GM12878 (cell line): ENCODE measurements at regions not wholly inside any gene's neighbourhood (a gene's known extent, or its start where the extent isn't known, plus 50 kb on each side); places are given as distances from the start of the nearest gene placed in this dataset.

Experiments
- ATAC-seq: fragments of 200-7000 bp; cut with Tn5 transposase; 3 replicates; pipeline ENCODE4 v1.9.1; 2020; ENCODE audit warnings: mild to moderate bottlenecking, moderate library complexity
- BruUV-seq: library from RNA; stranded (reverse); fragments of 400-500 nt; replicated peaks from 2 replicates; lab custom pipeline; 2021; lab: Mats Ljungman, UMichigan
- CTCF ChIA-PET: fragments of 300-600 bp; sonication (Branson Sonifier 250); formaldehyde crosslinking; extraction: SDS; loops from one replicate; lab custom pipeline; 2021; ENCODE audit warnings: inconsistent platforms; lab: Yijun Ruan, JAX
- POLR2A ChIA-PET: fragments of 350-600 bp; formaldehyde crosslinking; extraction: SDS; loops from one replicate; lab custom pipeline; 2021; ENCODE audit warnings: inconsistent platforms; lab: Charles Lee
- RAD21 ChIA-PET: fragments of 300-600 bp; sonication (Branson Sonifier 250); formaldehyde crosslinking; loops from one replicate; lab custom pipeline; 2023; ENCODE audit warnings: antibody characterized with exemption; ENCODE audit not compliant: unreplicated experiment; lab: Charles Lee
- SMC1A ChIA-PET: fragments of 300-600 bp; sonication (Branson Sonifier 250); formaldehyde crosslinking; loops from one replicate; lab custom pipeline; 2023; ENCODE audit not compliant: unreplicated experiment, uncharacterized antibody; lab: Charles Lee
- DNase-seq: peaks from one replicate; pipeline ENCODE4 v3.0.0-alpha.2; 2011; ENCODE audit warnings: low read depth, low spot score
- FAIRE-seq: peaks from 3 replicates; lab custom pipeline; 2011; peaks lifted over from hg19 to GRCh38; lab: Jason Lieb, UNC
- H2AFZ ChIP-seq: 2 replicates; pipeline ENCODE4 v1.6.0; 2011; ENCODE audit warnings: low read depth, low read length, control low read depth; ENCODE audit not compliant: control insufficient read depth
- H3K27ac ChIP-seq: 2 replicates; pipeline ENCODE4 v1.5.1; 2011; ENCODE audit warnings: control low read depth; ENCODE audit not compliant: control insufficient read depth, insufficient read depth
- H3K27me3 ChIP-seq, 2 experiments: replicated peaks in 1 of 2; 2 replicates each; pipeline versions ENCODE4 v1.6.0 to v1.6.1; 2011; ENCODE audit warnings: low read length in 1 of 2; ENCODE audit not compliant: control insufficient read depth in 2 of 2, insufficient read depth in 2 of 2
- H3K36me3 ChIP-seq, 2 experiments: 2 replicates each; pipeline ENCODE4 v1.5.1; 2011; ENCODE audit warnings: low read length in 1 of 2; ENCODE audit not compliant: control insufficient read depth in 2 of 2, insufficient read depth in 2 of 2
- H3K4me1 ChIP-seq: 2 replicates; pipeline ENCODE4 v1.6.1; 2011; ENCODE audit warnings: mild to moderate bottlenecking, low read length, moderate library complexity, mixed read lengths; ENCODE audit not compliant: control insufficient read depth, insufficient read depth
- H3K4me2 ChIP-seq: 2 replicates; pipeline ENCODE4 v1.6.0; 2011; ENCODE audit warnings: control low read depth; ENCODE audit not compliant: control insufficient read depth, insufficient read depth
- H3K4me3 ChIP-seq: fragments of 200-600 bp; sonication (generic); 2 replicates; pipeline ENCODE4 v1.5.1; 2016
- H3K79me2 ChIP-seq: 2 replicates; pipeline ENCODE4 v1.6.0; 2011; ENCODE audit warnings: low read length; ENCODE audit not compliant: control insufficient read depth, insufficient read depth
- H3K9ac ChIP-seq: 2 replicates; pipeline ENCODE4 v1.8.0; 2011; ENCODE audit warnings: low read length, control low read depth, mixed read lengths; ENCODE audit not compliant: control insufficient read depth, insufficient read depth
- H3K9me3 ChIP-seq: replicated peaks from 3 replicates; pipeline ENCODE4 v1.5.1; 2011; ENCODE audit warnings: mild to moderate bottlenecking, low read length; ENCODE audit not compliant: control insufficient read depth, insufficient read depth
- H4K20me1 ChIP-seq: 2 replicates; pipeline ENCODE4 v1.6.0; 2011; ENCODE audit not compliant: control insufficient read depth, insufficient read depth
- BCL3 ChIP-seq: IDR thresholded peaks from 2 replicates; pipeline ENCODE4 v1.6.1; 2011; ENCODE audit warnings: borderline replicate concordance, low read depth, mild to moderate bottlenecking, moderate library complexity, low read length; ENCODE audit not compliant: insufficient read depth, poor library complexity, severe bottlenecking
- DPF2 ChIP-seq: fragments of 450-650 bp; IDR thresholded peaks from 2 replicates; pipeline ENCODE4 v1.6.1; 2017; ENCODE audit warnings: mild to moderate bottlenecking
- E2F4 ChIP-seq: IDR thresholded peaks from 2 replicates; pipeline ENCODE4 v1.6.1; 2012; ENCODE audit warnings: low read depth, low read length, improper control_type of control experiment
- E2F8 ChIP-seq: fragments of 450-650 bp; IDR thresholded peaks from 2 replicates; pipeline ENCODE4 v1.6.1; 2018; ENCODE audit warnings: mild to moderate bottlenecking, low read depth, moderate library complexity; ENCODE audit not compliant: partially characterized antibody
- EZH2 ChIP-seq: IDR thresholded peaks from 2 replicates; pipeline ENCODE4 v1.6.1; 2012; ENCODE audit warnings: low read depth, mild to moderate bottlenecking, control low read depth, inconsistent platforms, low read length, borderline replicate concordance; ENCODE audit not compliant: control insufficient read depth
- MYB ChIP-seq: fragments of 150-350 bp; IDR thresholded peaks from 2 replicates; pipeline ENCODE4 v1.6.1; 2014; ENCODE audit warnings: mild to moderate bottlenecking, low read depth, low read length, borderline replicate concordance
- PRDM15 ChIP-seq: fragments of 450-650 bp; formaldehyde crosslinking; IDR thresholded peaks from 2 replicates; pipeline ENCODE4 v1.4.0; 2020; ENCODE audit warnings: mild to moderate bottlenecking, moderate library complexity
- RCOR1 ChIP-seq: conservative IDR thresholded peaks from 2 replicates; pipeline ENCODE4 v1.6.1; 2012; ENCODE audit warnings: low read depth, low read length, improper control_type of control experiment
- SP1 ChIP-seq: IDR thresholded peaks from one replicate; pipeline ENCODE4 v1.6.1; 2011; ENCODE audit warnings: low read depth, low read length
- SPI1 ChIP-seq: IDR thresholded peaks from 2 replicates; pipeline ENCODE4 v1.6.1; 2011; ENCODE audit warnings: low read depth, mild to moderate bottlenecking, low read length, moderate library complexity, borderline replicate concordance; ENCODE audit not compliant: insufficient read depth
- SREBF1 ChIP-seq: IDR thresholded peaks from 2 replicates; pipeline ENCODE4 v1.6.1; 2012; ENCODE audit warnings: mild to moderate bottlenecking, low read length
- TCF7 ChIP-seq: IDR thresholded peaks from 2 replicates; pipeline ENCODE4 v1.6.1; 2014; ENCODE audit warnings: antibody characterized with exemption, borderline replicate concordance
- YY1 ChIP-seq: IDR thresholded peaks from 2 replicates; pipeline ENCODE4 v1.6.1; 2011; ENCODE audit warnings: low read depth, mild to moderate bottlenecking, low read length
- ZNF217 ChIP-seq: fragments of 450-650 bp; IDR thresholded peaks from 2 replicates; pipeline ENCODE4 v1.6.1; 2017; ENCODE audit warnings: antibody characterized with exemption, mild to moderate bottlenecking
- WGBS: methylation state at CpG from one replicate; pipeline ENCODE4 v1.1.6; 2016; ENCODE audit warnings: low lambda C conversion rate; ENCODE audit not compliant: insufficient replicate concordance, insufficient coverage; ENCODE audit errors: missing lambda C conversion rate; 5-methylcytosine and 5-hydroxymethylcytosine counted together
- in situ Hi-C: fragments of 300-500 bp; cut with MboI; formaldehyde crosslinking; loops from 9 replicates; pipeline ENCODE4 v1.14.3; 2018; ENCODE audit warnings: mixed read lengths
- intact Hi-C: fragments of 100-400 bp; cut with micrococcal nuclease; formaldehyde crosslinking; loops from one replicate; pipeline ENCODE4 v1.14.2; 2022; ENCODE audit not compliant: unreplicated experiment

GRCh38 chr4:175166020-175166419 is 247.9 kb downstream of the ADAM29 start:
- no peaks in the 10 kb centered on the region for H3K27me3 ChIP-seq
- no peaks in the 10 kb centered on the region for H3K4me1 ChIP-seq
- H3K4me3 ChIP-seq = no peak overlapping the region
- H4K20me1 ChIP-seq = no peaks in the 10 kb centered on the region
- H3K79me2 ChIP-seq = no peaks in the 10 kb centered on the region
- ChIA-PET CTCF (interaction anchor here (1.4 kb wide), 1 partner anchor 292 kb away, joined by 3 read pairs; no protein-coding TSS in a partner anchor), RAD21 (no interaction called here), POLR2A (no interaction called here), SMC1A (interaction anchor here (1.3 kb wide), 1 partner anchor 11 kb away, joined by 3 read pairs; no protein-coding TSS in a partner anchor)
- no peak overlapping the region for H2AFZ ChIP-seq
- 10% methylated on average over 2 of the region's 2 CpGs for WGBS
- intact Hi-C loops = no loop called here
- H3K9me3 ChIP-seq = no peaks in the 10 kb centered on the region
- no peaks in the 10 kb centered on the region for H3K36me3 ChIP-seq
- no peak overlapping the region for H3K9ac ChIP-seq
- in situ Hi-C loops = no loop called here
- H3K4me2 ChIP-seq = no peak overlapping the region
- BruUV-seq = no TSS peak
- DNase-seq (no peak), FAIRE-seq (no peak), ATAC-seq (no peak)
- H3K27ac ChIP-seq = no peak overlapping the region
- TF ChIP-seq YY1 = no peak
- TF ChIP-seq MYB = no peak
- TF ChIP-seq PRDM15 (CRISPR knock-in tag) = no peak
- no peak for TF ChIP-seq E2F8
- no peak for TF ChIP-seq TCF7
- no peak for TF ChIP-seq RCOR1
- no peak for TF ChIP-seq BCL3
- TF ChIP-seq SPI1 = no peak
- no peak for TF ChIP-seq E2F4
- no peak for TF ChIP-seq SREBF1
- TF ChIP-seq SP1 = no peak
- TF ChIP-seq DPF2 = no peak
- no peak for TF ChIP-seq EZH2
- TF ChIP-seq ZNF217 = no peak
